H1 (cell line): ENCODE measurements at regions not wholly inside any gene's neighbourhood (a gene's known extent, or its start where the extent isn't known, plus 50 kb on each side); places are given as distances from the start of the nearest gene placed in this dataset.

ENCODE experiments used
- CTCF ChIA-PET: fragments of 300-600 bp; sonication (Branson Sonifier 250); formaldehyde crosslinking; loops from one replicate; lab custom pipeline; 2021; ENCODE audit not compliant: partially characterized antibody; lab: Charles Lee
- POLR2A ChIA-PET: fragments of 300-600 bp; sonication (Branson Sonifier 250); formaldehyde crosslinking; loops from one replicate; lab custom pipeline; 2021; ENCODE audit warnings: inconsistent platforms; ENCODE audit not compliant: partially characterized antibody; lab: Charles Lee
- DNase-seq, 2 experiments: peaks; one replicate each; pipeline versions ENCODE4 v3.0.0 to v3.0.0-alpha.2; 2010 to 2022; ENCODE audit warnings: low spot score in 2 of 2, low read depth in 1 of 2, mixed read lengths in 1 of 2
- FAIRE-seq: peaks from 2 replicates; lab custom pipeline; 2011; peaks lifted over from hg19 to GRCh38; lab: Jason Lieb, UNC
- H2AFZ ChIP-seq: 2 replicates; pipeline ENCODE4 v1.8.1; 2012; ENCODE audit warnings: low read length, inconsistent platforms
- H2AK5ac ChIP-seq: 2 replicates; pipeline ENCODE4 v1.6.1; 2013; ENCODE audit warnings: low read depth, low read length
- H2BK120ac ChIP-seq: replicated peaks from 2 replicates; pipeline ENCODE3; 2013; ENCODE audit warnings: low read depth, low read length, inconsistent platforms
- H2BK12ac ChIP-seq: 2 replicates; pipeline ENCODE4 v1.6.1; 2013; ENCODE audit warnings: low read depth, low read length
- H2BK15ac ChIP-seq: 2 replicates; pipeline ENCODE4 v1.6.1; 2013; ENCODE audit warnings: low read length
- H2BK20ac ChIP-seq: 2 replicates; pipeline ENCODE4 v1.6.1; 2013; ENCODE audit warnings: low read length
- H2BK5ac ChIP-seq: 2 replicates; pipeline ENCODE4 v1.6.1; 2013; ENCODE audit warnings: low read depth, low read length
- H3K14ac ChIP-seq: 2 replicates; pipeline ENCODE4 v1.6.1; 2013; ENCODE audit warnings: inconsistent platforms; ENCODE audit not compliant: insufficient read length
- H3K18ac ChIP-seq: 2 replicates; pipeline ENCODE4 v1.6.1; 2013; ENCODE audit warnings: low read length; ENCODE audit errors: extremely low read depth
- H3K23ac ChIP-seq: 2 replicates; pipeline ENCODE4 v1.6.1; 2013; ENCODE audit warnings: inconsistent platforms; ENCODE audit not compliant: insufficient read length
- H3K23me2 ChIP-seq: 2 replicates; pipeline ENCODE4 v1.6.1; 2013; ENCODE audit warnings: low read depth, low read length
- H3K27ac ChIP-seq: 2 replicates; pipeline ENCODE4 v1.6.1; 2011; ENCODE audit warnings: low read depth, low read length, inconsistent platforms
- H3K27me3 ChIP-seq, 4 experiments: replicated peaks in 1 of 4; 1 replicate in 1 of 4; 2 replicates in 3 of 4; pipeline versions ENCODE4 v1.6.1 to v1.8.1; 2011 to 2013; ENCODE audit warnings: low read length in 3 of 4, mild to moderate bottlenecking in 3 of 4, inconsistent platforms in 2 of 4, mixed read lengths in 2 of 4, moderate library complexity in 1 of 4; ENCODE audit not compliant: control insufficient read depth in 3 of 4, insufficient read depth in 3 of 4; ENCODE audit errors: extremely low read depth in 1 of 4
- H3K36me3 ChIP-seq, 4 experiments: 2 replicates each; pipeline versions ENCODE4 v1.6.1 to v1.8.1; 2011 to 2013; ENCODE audit warnings: mild to moderate bottlenecking in 4 of 4, low read length in 3 of 4, moderate library complexity in 2 of 4, control low read depth in 1 of 4, inconsistent platforms in 1 of 4; ENCODE audit not compliant: insufficient read depth in 4 of 4, control insufficient read depth in 2 of 4
- H3K4ac ChIP-seq: replicated peaks from 2 replicates; pipeline ENCODE3; 2013; ENCODE audit warnings: low read length, low read depth, mixed read lengths, inconsistent platforms; ENCODE audit not compliant: insufficient read length
- H3K4me1 ChIP-seq, 4 experiments: replicated peaks in 1 of 4; 1 replicate in 1 of 4; 2 replicates in 3 of 4; pipeline versions ENCODE4 v1.6.1 to v1.8.1; 2011 to 2013; ENCODE audit warnings: low read length in 3 of 4, inconsistent platforms in 2 of 4, mixed read lengths in 1 of 4; ENCODE audit not compliant: insufficient read depth in 4 of 4, control insufficient read depth in 3 of 4
- H3K4me2 ChIP-seq, 2 experiments: 2 replicates each; pipeline versions ENCODE4 v1.6.1 to v1.8.1; 2011 to 2013; ENCODE audit warnings: low read depth in 2 of 2, low read length in 2 of 2, control low read depth in 1 of 2, inconsistent platforms in 1 of 2, mild to moderate bottlenecking in 1 of 2; ENCODE audit not compliant: insufficient read depth in 1 of 2
- H3K4me3 ChIP-seq, 4 experiments: fragments of 200-600, 300-600 bp in 1 of 4; sonication (generic), shearing (Covaris generic), sonication (Bioruptor Twin) in 1 of 4; 2 replicates each; pipeline versions ENCODE4 v1.5.1 to v1.8.1; 2011 to 2016; ENCODE audit warnings: low read length in 4 of 4, low read depth in 3 of 4, control low read depth in 2 of 4, inconsistent platforms in 2 of 4, mild to moderate bottlenecking in 2 of 4, mixed read lengths in 1 of 4, moderate library complexity in 1 of 4; ENCODE audit not compliant: insufficient read depth in 2 of 4; ENCODE audit errors: extremely low read depth in 1 of 4
- H3K56ac ChIP-seq: replicated peaks from 2 replicates; pipeline ENCODE3; 2013; ENCODE audit warnings: low read depth, mild to moderate bottlenecking, mixed read lengths, low read length, inconsistent platforms; ENCODE audit not compliant: insufficient read length
- H3K79me1 ChIP-seq: 2 replicates; pipeline ENCODE4 v1.6.1; 2013; ENCODE audit warnings: low read depth, low read length, control low read depth
- H3K79me2 ChIP-seq, 2 experiments: 2 replicates each; pipeline versions ENCODE4 v1.6.1 to v1.8.1; 2012 to 2013; ENCODE audit warnings: low read length in 2 of 2, mild to moderate bottlenecking in 2 of 2, inconsistent platforms in 1 of 2; ENCODE audit not compliant: insufficient read depth in 2 of 2, control insufficient read depth in 1 of 2
- H3K9ac ChIP-seq, 4 experiments: replicated peaks in 1 of 4; 1 replicate in 1 of 4; 2 replicates in 3 of 4; pipeline versions ENCODE4 v1.6.1 to v1.8.1; 2011 to 2013; ENCODE audit warnings: low read depth in 3 of 4, low read length in 3 of 4, control low read depth in 2 of 4, mild to moderate bottlenecking in 2 of 4, moderate library complexity in 2 of 4, inconsistent platforms in 1 of 4; ENCODE audit errors: extremely low read depth in 1 of 4
- H3K9me3 ChIP-seq, 2 experiments: 2 replicates each; pipeline versions ENCODE4 v1.6.1 to v1.8.1; 2012 to 2013; ENCODE audit warnings: mild to moderate bottlenecking in 2 of 2, moderate library complexity in 2 of 2, control low read depth in 1 of 2, inconsistent platforms in 1 of 2, low read depth in 1 of 2, low read length in 1 of 2, mixed read lengths in 1 of 2; ENCODE audit not compliant: insufficient read depth in 2 of 2
- H4K20me1 ChIP-seq, 2 experiments: replicated peaks in 1 of 2; 2 replicates each; pipeline versions ENCODE3 to v1.8.1; 2011 to 2013; ENCODE audit warnings: inconsistent platforms in 2 of 2, low read length in 2 of 2, mild to moderate bottlenecking in 1 of 2; ENCODE audit not compliant: insufficient read depth in 2 of 2, control insufficient read depth in 1 of 2
- H4K5ac ChIP-seq: 2 replicates; pipeline ENCODE4 v1.6.1; 2013; ENCODE audit warnings: low read length, low read depth, mixed read lengths, inconsistent platforms; ENCODE audit not compliant: insufficient read length
- H4K8ac ChIP-seq: 2 replicates; pipeline ENCODE4 v1.8.0; 2013; ENCODE audit warnings: mild to moderate bottlenecking, moderate library complexity, low read length, inconsistent platforms; ENCODE audit not compliant: insufficient read depth; ENCODE audit errors: extremely low read depth
- H4K91ac ChIP-seq: replicated peaks from 2 replicates; pipeline ENCODE3; 2013; ENCODE audit warnings: low read length, mixed read lengths, inconsistent platforms; ENCODE audit not compliant: insufficient read length
- CEBPB ChIP-seq: IDR thresholded peaks from 2 replicates; pipeline ENCODE4 v1.6.1; 2012; ENCODE audit warnings: low read depth, low read length
- EP300 ChIP-seq, 2 experiments: IDR thresholded peaks; 1 replicate in 1 of 2; 2 replicates in 1 of 2; pipeline ENCODE4 v1.6.1; 2011 to 2012; ENCODE audit warnings: low read depth in 2 of 2, low read length in 2 of 2, mild to moderate bottlenecking in 2 of 2, borderline replicate concordance in 1 of 2, inconsistent platforms in 1 of 2, moderate library complexity in 1 of 2
- MAFK ChIP-seq: IDR thresholded peaks from 2 replicates; pipeline ENCODE4 v1.6.1; 2012; ENCODE audit warnings: low read depth, mild to moderate bottlenecking, improper control_type of control experiment, low read length
- RAD21 ChIP-seq, 2 experiments: IDR thresholded peaks in 1 of 2; conservative IDR thresholded peaks in 1 of 2; 2 replicates each; pipeline ENCODE4 v1.6.1; 2011; ENCODE audit warnings: low read depth in 2 of 2, low read length in 2 of 2, improper control_type of control experiment in 1 of 2, inconsistent platforms in 1 of 2, mild to moderate bottlenecking in 1 of 2, moderate library complexity in 1 of 2
- RFX5 ChIP-seq: IDR thresholded peaks from 2 replicates; pipeline ENCODE4 v1.6.1; 2011; ENCODE audit warnings: low read depth, low read length, improper control_type of control experiment, borderline replicate concordance
- RNF2 ChIP-seq: fragments of 200-900, 300-1000 bp; sonication (generic); IDR thresholded peaks from 2 replicates; pipeline ENCODE4 v1.7.1; 2016; ENCODE audit warnings: borderline replicate concordance, low read depth, mild to moderate bottlenecking, antibody characterized with exemption, low read length; ENCODE audit not compliant: poor library complexity, severe bottlenecking; ENCODE audit errors: missing control alignments
- RXRA ChIP-seq: IDR thresholded peaks from 2 replicates; pipeline ENCODE4 v1.6.1; 2011; ENCODE audit warnings: low read depth, mild to moderate bottlenecking, low read length, moderate library complexity; ENCODE audit not compliant: insufficient read depth
- SP2 ChIP-seq: IDR thresholded peaks from 2 replicates; pipeline ENCODE4 v1.6.1; 2012; ENCODE audit warnings: mild to moderate bottlenecking, low read length, inconsistent platforms
- WGBS, 2 experiments: shearing (Covaris generic) in 1 of 2; methylation state at CpG; one replicate each; pipeline versions ENCODE4 v1.1.6 to v1.1.7; 2013 to 2015; ENCODE audit warnings: low lambda C conversion rate in 2 of 2, mixed read lengths in 2 of 2, inconsistent platforms in 1 of 2, low coverage in 1 of 2, missing lambda C conversion rate in 1 of 2; ENCODE audit not compliant: insufficient replicate concordance in 2 of 2, insufficient coverage in 1 of 2, insufficient read length in 1 of 2; ENCODE audit errors: extremely low coverage in 1 of 2, missing lambda C conversion rate in 1 of 2; 5-methylcytosine and 5-hydroxymethylcytosine counted together

- no peak for DNase-seq
- Histone ChIP-seq H3K79me2 (no peaks in the 10 kb centered on the region), H2BK15ac (no peak overlapping the region), H2AK5ac (no peak overlapping the region), H3K4me1 (no peaks in the 10 kb centered on the region), H3K9me3 (no peaks in the 10 kb centered on the region), H2BK5ac (no peak overlapping the region), H4K8ac (no peak overlapping the region), H3K4me3 (no peak overlapping the region), H3K4me2 (no peak overlapping the region), H2BK12ac (no peak overlapping the region), H3K9ac (no peak overlapping the region), H4K5ac (no peak overlapping the region), H3K18ac (no peak overlapping the region), H2BK20ac (no peak overlapping the region), H3K23ac (no peak overlapping the region), H4K20me1 (no peaks in the 10 kb centered on the region), H2AFZ (no peak overlapping the region), H3K79me1 (no peaks in the 10 kb centered on the region), H3K23me2 (no peaks in the 10 kb centered on the region), H3K27me3 (no peaks in the 10 kb centered on the region), H3K4ac (no peak overlapping the region), H3K27ac (no peak overlapping the region), H3K36me3 (no peaks in the 10 kb centered on the region), H4K91ac (no peak overlapping the region), H3K14ac (no peak overlapping the region), H3K56ac (no peak overlapping the region), H2BK120ac (no peak overlapping the region)
- ChIA-PET CTCF (no interaction called here), POLR2A (no interaction called here)
- TF ChIP-seq EP300 (IDR thresholded peaks at IDR 0.05; ENCODE audit: borderline replicate concordance in 1 of 2, low read depth in 2 of 2, low read length in 2 of 2) (no peak), CEBPB (no peak), SP2 (no peak), RXRA (no peak), RFX5 (no peak), RNF2 (no peak), RAD21 (IDR thresholded peaks at IDR 0.05 in 1 of 2, conservative IDR thresholded peaks at IDR 0.05 in 1 of 2; ENCODE audit: low read depth in 2 of 2, low read length in 2 of 2) (no peak), MAFK (no peak)
- 85% methylated on average over 3 of the region's 3 CpGs; no CpG with 5 or more reads in 1 of the 2 experiments for WGBS, 2 experiments
- FAIRE-seq: no peak
These were observed 51.7 kb upstream of the COL8A1 start for GRCh38 chr3:99586701-99587100.
